Neural progenitor cell (in vitro differentiated cells): ENCODE measurements at regions not wholly inside any gene's neighbourhood (a gene's known extent, or its start where the extent isn't known, plus 50 kb on each side); places are given as distances from the start of the nearest gene placed in this dataset.
"Not testable (repeated sequence)": the region's sequence is repeated elsewhere in the genome, so short reads cannot be mapped to it uniquely, and the experiment has no call there.

Experiments used
- DNase-seq: peaks from one replicate; pipeline ENCODE4 v3.0.0-alpha.2; 2016; ENCODE audit warnings: low spot score
- H2AFZ ChIP-seq: fragments of 200-600 bp; sonication (generic); replicated peaks from 2 replicates; pipeline ENCODE4 v1.6.1; 2016; ENCODE audit warnings: antibody characterized with exemption
- H3F3A ChIP-seq: fragments of 200-600 bp; sonication (generic); 2 replicates; pipeline ENCODE4 v1.6.1; 2016; ENCODE audit warnings: antibody characterized with exemption, low read depth
- H3K27ac ChIP-seq: fragments of 200-600 bp; sonication (generic); 2 replicates; pipeline ENCODE4 v1.5.1; 2016; ENCODE audit warnings: mild to moderate bottlenecking
- H3K27me3 ChIP-seq: fragments of 200-600 bp; sonication (generic); 2 replicates; pipeline ENCODE4 v1.6.1; 2016; ENCODE audit warnings: mild to moderate bottlenecking, moderate library complexity
- H3K36me3 ChIP-seq: fragments of 200-600 bp; sonication (generic); 2 replicates; pipeline ENCODE4 v1.5.1; 2016
- H3K4me1 ChIP-seq: fragments of 200-600 bp; sonication (generic); 2 replicates; pipeline ENCODE4 v1.6.1; 2016; ENCODE audit warnings: mixed run types
- H3K4me2 ChIP-seq: fragments of 200-600 bp; sonication (generic); 2 replicates; pipeline ENCODE4 v1.6.1; 2016
- H3K4me3 ChIP-seq: fragments of 200-600 bp; sonication (generic); 2 replicates; pipeline ENCODE4 v1.5.1; 2016
- H3K79me2 ChIP-seq: fragments of 200-600 bp; sonication (generic); 2 replicates; pipeline ENCODE4 v1.6.1; 2016; ENCODE audit warnings: low read depth
- H3K9ac ChIP-seq: fragments of 200-600 bp; sonication (generic); 2 replicates; pipeline ENCODE4 v1.6.1; 2016
- H3K9me3 ChIP-seq: fragments of 200-600 bp; sonication (generic); 2 replicates; pipeline ENCODE4 v1.5.1; 2016; ENCODE audit warnings: low read depth
- H4K20me1 ChIP-seq: fragments of 200-600 bp; sonication (generic); 2 replicates; pipeline ENCODE4 v1.6.1; 2016; ENCODE audit warnings: low read depth
- H3K27ac Mint-ChIP-seq: 3 replicates; pipeline ENCODE4 v1.8.0; 2021; ENCODE audit warnings: mixed read lengths
- H3K27me3 Mint-ChIP-seq: 2 replicates; pipeline ENCODE4 v1.8.0; 2022; ENCODE audit warnings: low read depth, mild to moderate bottlenecking, inconsistent platforms, moderate library complexity, mixed read lengths; ENCODE audit not compliant: insufficient read depth
- H3K36me3 Mint-ChIP-seq: 3 replicates; pipeline ENCODE4 v1.8.0; 2021; ENCODE audit warnings: mixed read lengths
- H3K4me1 Mint-ChIP-seq: 3 replicates; pipeline ENCODE4 v1.8.0; 2021; ENCODE audit warnings: mixed read lengths
- H3K4me3 Mint-ChIP-seq: 3 replicates; pipeline ENCODE4 v1.8.0; 2021; ENCODE audit warnings: mild to moderate bottlenecking, moderate library complexity, mixed read lengths
- H3K9me3 Mint-ChIP-seq: 3 replicates; pipeline ENCODE4 v1.8.0; 2020; ENCODE audit warnings: mixed read lengths
- CTCF ChIP-seq: fragments of 200-600 bp; sonication (generic); IDR thresholded peaks from 2 replicates; pipeline ENCODE4 v1.5.1; 2017; ENCODE audit warnings: antibody characterized with exemption, mild to moderate bottlenecking
- EZH2 ChIP-seq: fragments of 200-600 bp; sonication (generic); IDR thresholded peaks from 2 replicates; pipeline ENCODE4 v1.6.1; 2017; ENCODE audit warnings: antibody characterized with exemption, mild to moderate bottlenecking, moderate library complexity
- EZH2phosphoT487 ChIP-seq: fragments of 200-600 bp; sonication (generic); IDR thresholded peaks from 2 replicates; pipeline ENCODE4 v1.6.1; 2017; ENCODE audit warnings: antibody characterized with exemption

GRCh38 chr10:52577047-52577446, 195.5 kb downstream of the MBL2 start:
- Histone ChIP-seq H3K9ac (no peak overlapping the region), H3K4me1 (no peaks in the 10 kb centered on the region), H3K36me3 (no peaks in the 10 kb centered on the region), H3K27ac (no peak overlapping the region), H3K4me2 (no peak overlapping the region), H3K27me3 (no peaks in the 10 kb centered on the region), H2AFZ (no peak overlapping the region), H4K20me1 (no peaks in the 10 kb centered on the region), H3F3A (no peaks in the 10 kb centered on the region), H3K4me3 (no peak overlapping the region), H3K9me3 (no peaks in the 10 kb centered on the region), H3K79me2 (no peaks in the 10 kb centered on the region)
- no peak for DNase-seq
- H3K4me3 Mint-ChIP-seq: no peak overlapping the region
- no peaks in the 10 kb centered on the region for H3K27me3 Mint-ChIP-seq
- H3K9me3 Mint-ChIP-seq: peaks cover 9% of the 10 kb centered on the region
- no peaks in the 10 kb centered on the region for H3K4me1 Mint-ChIP-seq
- TF ChIP-seq EZH2: no peak
- TF ChIP-seq CTCF: no peak
- no peak for TF ChIP-seq EZH2phosphoT487
- H3K36me3 Mint-ChIP-seq: no peaks in the 10 kb centered on the region
- no peak overlapping the region for H3K27ac Mint-ChIP-seq

- H3K36me3 ChIP-seq: no peaks in the 10 kb centered on the region
- H3K36me3 Mint-ChIP-seq: no peaks in the 10 kb centered on the region
Measured at GRCh38 chr10:52578871-52579405, 193.6 kb downstream of the MBL2 start.

GRCh38 chr10:52581636-52582035, 190.9 kb downstream of the MBL2 start:
- not testable (repeated sequence) for H3K4me1 Mint-ChIP-seq, H3K27ac Mint-ChIP-seq, H3K27me3 ChIP-seq, H3K27me3 Mint-ChIP-seq, DNase-seq, H3K4me1 ChIP-seq, H2AFZ ChIP-seq, H3K4me2 ChIP-seq, H3K36me3 Mint-ChIP-seq, H3K9me3 ChIP-seq, H3K27ac ChIP-seq, H3K79me2 ChIP-seq, H3K9ac ChIP-seq, H3K4me3 ChIP-seq, H3F3A ChIP-seq, H4K20me1 ChIP-seq, H3K4me3 Mint-ChIP-seq, H3K36me3 ChIP-seq
- H3K9me3 Mint-ChIP-seq: peaks cover 21% of the 10 kb centered on the region

More at GRCh38 chr10:52578871-52579405, 193.6 kb downstream of the MBL2 start:
- TF ChIP-seq CTCF (no peak), EZH2 (no peak), EZH2phosphoT487 (no peak)
- H3K79me2 ChIP-seq: no peaks in the 10 kb centered on the region
- H3K9me3 Mint-ChIP-seq: peaks cover 13% of the 10 kb centered on the region
- no peak overlapping the region for H3K27ac ChIP-seq
- no peak overlapping the region for H3K4me3 ChIP-seq
- H3K9ac ChIP-seq: no peak overlapping the region
- H3F3A ChIP-seq: no peaks in the 10 kb centered on the region
- H3K4me2 ChIP-seq: no peak overlapping the region
- no peaks in the 10 kb centered on the region for H3K27me3 ChIP-seq
- no peak overlapping the region for H2AFZ ChIP-seq
- H3K4me3 Mint-ChIP-seq: no peak overlapping the region
- H3K9me3 ChIP-seq: no peaks in the 10 kb centered on the region
- H3K27ac Mint-ChIP-seq: no peak overlapping the region
- H3K4me1 Mint-ChIP-seq: no peaks in the 10 kb centered on the region
- no peaks in the 10 kb centered on the region for H3K4me1 ChIP-seq
- no peaks in the 10 kb centered on the region for H4K20me1 ChIP-seq
- H3K27me3 Mint-ChIP-seq: no peaks in the 10 kb centered on the region
- no peak for DNase-seq

DNA sequence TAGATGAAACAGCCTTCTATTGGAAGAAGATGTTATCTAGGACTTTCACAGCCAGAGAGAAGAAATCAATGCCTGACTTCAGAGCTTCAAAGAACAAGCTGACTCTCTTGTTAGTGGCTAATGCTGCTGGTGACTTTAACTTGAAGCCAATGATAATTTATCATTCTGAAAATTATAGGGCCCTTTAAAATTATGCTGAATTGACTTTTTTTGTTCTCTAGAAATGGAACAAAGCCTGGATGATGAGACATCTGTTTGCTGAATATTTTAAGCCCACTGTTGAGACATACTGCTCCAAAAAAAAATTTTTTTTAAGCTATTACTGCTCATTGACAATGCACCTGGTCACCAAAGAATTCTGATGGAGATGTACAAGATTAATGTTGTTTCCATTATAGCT, 189.2 kb downstream of the MBL2 start:
- no peaks in the 10 kb centered on the region for H3K36me3 Mint-ChIP-seq
- Histone ChIP-seq H3K9ac (no peak overlapping the region), H3F3A (no peaks in the 10 kb centered on the region), H3K4me3 (no peak overlapping the region), H3K4me2 (no peak overlapping the region), H3K36me3 (no peaks in the 10 kb centered on the region), H3K27me3 (no peaks in the 10 kb centered on the region), H3K9me3 (peaks cover 14% of the 10 kb centered on the region), H3K27ac (no peak overlapping the region), H2AFZ (no peak overlapping the region), H4K20me1 (no peaks in the 10 kb centered on the region), H3K79me2 (no peaks in the 10 kb centered on the region), H3K4me1 (no peaks in the 10 kb centered on the region)
- H3K27ac Mint-ChIP-seq: no peak overlapping the region
- no peaks in the 10 kb centered on the region for H3K4me1 Mint-ChIP-seq
- no peak for DNase-seq
- H3K4me3 Mint-ChIP-seq: no peak overlapping the region
- TF ChIP-seq EZH2phosphoT487: no peak
- TF ChIP-seq CTCF: no peak
- TF ChIP-seq EZH2: no peak
- H3K27me3 Mint-ChIP-seq: no peaks in the 10 kb centered on the region
- H3K9me3 Mint-ChIP-seq: peaks cover 30% of the 10 kb centered on the region
